Thyroid gland (tissue), 4 donors: ENCODE measurements at regions not wholly inside any gene's neighbourhood (a gene's known extent, or its start where the extent isn't known, plus 50 kb on each side); places are given as distances from the start of the nearest gene placed in this dataset.

Experiments
- CTCF ChIP-seq, 6 experiments: fragments of 200-600 bp in 3 of 6; fragments of 450-650 bp in 3 of 6; sonication (generic) in 3 of 6; IDR thresholded peaks; one replicate each; pipeline ENCODE4 v1.5.1; 2016 to 2019; ENCODE audit warnings: antibody characterized with exemption in 6 of 6, mild to moderate bottlenecking in 2 of 6, inconsistent platforms in 1 of 6, moderate library complexity in 1 of 6
- POLR2A ChIP-seq, 2 donors: fragments of 450-650 bp; IDR thresholded peaks; one replicate each; pipeline ENCODE4 v1.6.1; 2017; ENCODE audit warnings: antibody characterized with exemption in 2 of 2, mild to moderate bottlenecking in 2 of 2, moderate library complexity in 1 of 2

- TF ChIP-seq POLR2A (IDR thresholded peaks at IDR 0.05) (no peak), CTCF (IDR thresholded peaks at IDR 0.05) (no peak)
Observed at GRCh38 chr18:51559198-51559901, 361.9 kb upstream of the MEX3C start.
